Psoas muscle (tissue), 7 donors: ENCODE measurements at regions not wholly inside any gene's neighbourhood (a gene's known extent, or its start where the extent isn't known, plus 50 kb on each side); places are given as distances from the start of the nearest gene placed in this dataset.

Source experiments
- ATAC-seq, 4 donors: fragments of 200-7000 bp; cut with Tn5 transposase; one replicate each; pipeline ENCODE4 v1.9.1; 2020; ENCODE audit warnings: moderate library complexity in 3 of 4, mild to moderate bottlenecking in 2 of 4
- DNase-seq, 2 donors: peaks; one replicate each; pipeline ENCODE4 v3.0.0-alpha.2; 2020
- H3K27ac ChIP-seq: fragments of 200-600 bp; one replicate; pipeline ENCODE4 v1.8.0; 2022
- H3K27me3 ChIP-seq, 3 donors: fragments of 200-600 bp in 1 of 3; one replicate each; pipeline versions ENCODE4 v1.6.1 to v1.8.0; 2013 to 2022; ENCODE audit warnings: low read length in 2 of 3, mild to moderate bottlenecking in 2 of 3, moderate library complexity in 1 of 3; ENCODE audit not compliant: insufficient read depth in 3 of 3
- H3K36me3 ChIP-seq, 2 donors: fragments of 200-600 bp in 1 of 2; one replicate each; pipeline versions ENCODE4 v1.6.1 to v1.8.0; 2013 to 2022; ENCODE audit warnings: low read depth in 1 of 2, mild to moderate bottlenecking in 1 of 2, moderate library complexity in 1 of 2; ENCODE audit not compliant: insufficient read depth in 1 of 2
- H3K4me1 ChIP-seq: fragments of 200-600 bp; one replicate; pipeline ENCODE4 v1.8.0; 2022
- H3K4me3 ChIP-seq: fragments of 200-600 bp; one replicate; pipeline ENCODE4 v1.8.0; 2022; ENCODE audit warnings: mild to moderate bottlenecking
- H3K9me3 ChIP-seq: fragments of 200-600 bp; one replicate; pipeline ENCODE4 v1.8.0; 2022
- CTCF ChIP-seq: fragments of 200-600 bp; IDR thresholded peaks from one replicate; pipeline ENCODE4 v1.8.0; 2022; ENCODE audit warnings: antibody characterized with exemption
- WGBS, 3 donors: extraction: QIAGEN DNeasy Blood & Tissue Kit; methylation state at CpG; one replicate each; pipeline versions ENCODE4 v1.1.6 to v1.1.7; 2013; 5-methylcytosine and 5-hydroxymethylcytosine counted together
- intact Hi-C, 2 donors: fragments of 100-400 bp; cut with DNase I; formaldehyde crosslinking; loops; one replicate each; pipeline versions ENCODE4 v1.11.0 to v1.14.2; 2022
- donor health status: healthy with polysubstance abuse.
- donor health status: DM: no; HTN: no; CAD: no; lungs with moderate emphysema.
- donor health status: Bipolar disorder and iron deficiency.
- donor health status: healthy.
- donor health status: DM: yes; HTN: yes; CAD: no.
- donor health status: DM: no; HTN: no; CAD: no.
- donor health status: DM: yes; HTN: yes; CAD: no.

GRCh38 chr9:71549023-71549422 lies 219.3 kb downstream of the CEMIP2 start:
- WGBS, 3 donors, result 81 to 86% (median 81%) methylated on average over 2 of the region's 2 CpGs
- H3K9me3 ChIP-seq, result no peaks in the 10 kb centered on the region
- ATAC-seq (no peak), DNase-seq (no peak)
- no peak overlapping the region for H3K27ac ChIP-seq
- H3K4me3 ChIP-seq, result no peak overlapping the region
- H3K36me3 ChIP-seq, result no peaks in the 10 kb centered on the region
- intact Hi-C loops, result no loop called here
- H3K4me1 ChIP-seq, result no peaks in the 10 kb centered on the region
- TF ChIP-seq CTCF, result no peak
- H3K27me3 ChIP-seq, result no peaks in the 10 kb centered on the region

GRCh38 chr9:71544464-71544863 lies 223.8 kb downstream of the CEMIP2 start:
- intact Hi-C loops, result no loop called here
- ATAC-seq (no peak), DNase-seq (no peak)
- H3K36me3 ChIP-seq, result no peaks in the 10 kb centered on the region
- no peak overlapping the region for H3K27ac ChIP-seq
- H3K27me3 ChIP-seq, result no peaks in the 10 kb centered on the region
- TF ChIP-seq CTCF, result no peak
- H3K4me1 ChIP-seq, result no peaks in the 10 kb centered on the region
- H3K4me3 ChIP-seq, result no peak overlapping the region
- H3K9me3 ChIP-seq, result no peaks in the 10 kb centered on the region
- 79 to 87% (median 87%) methylated on average over 4 of the region's 4 CpGs for WGBS, 3 donors

- Histone ChIP-seq H3K4me1 (no peaks in the 10 kb centered on the region), H3K27ac (no peak overlapping the region), H3K9me3 (no peaks in the 10 kb centered on the region), H3K4me3 (no peak overlapping the region), H3K36me3 (no peaks in the 10 kb centered on the region), H3K27me3 (no peaks in the 10 kb centered on the region)
- WGBS, 3 donors, result 90 to 96% (median 93%) methylated on average over 2 of the region's 2 CpGs
- ATAC-seq (no peak), DNase-seq (no peak)
- TF ChIP-seq CTCF, result no peak
- intact Hi-C loops, result no loop called here
Observed at GRCh38 chr9:71541436-71541835, 226.9 kb downstream of the CEMIP2 start.

DNA sequence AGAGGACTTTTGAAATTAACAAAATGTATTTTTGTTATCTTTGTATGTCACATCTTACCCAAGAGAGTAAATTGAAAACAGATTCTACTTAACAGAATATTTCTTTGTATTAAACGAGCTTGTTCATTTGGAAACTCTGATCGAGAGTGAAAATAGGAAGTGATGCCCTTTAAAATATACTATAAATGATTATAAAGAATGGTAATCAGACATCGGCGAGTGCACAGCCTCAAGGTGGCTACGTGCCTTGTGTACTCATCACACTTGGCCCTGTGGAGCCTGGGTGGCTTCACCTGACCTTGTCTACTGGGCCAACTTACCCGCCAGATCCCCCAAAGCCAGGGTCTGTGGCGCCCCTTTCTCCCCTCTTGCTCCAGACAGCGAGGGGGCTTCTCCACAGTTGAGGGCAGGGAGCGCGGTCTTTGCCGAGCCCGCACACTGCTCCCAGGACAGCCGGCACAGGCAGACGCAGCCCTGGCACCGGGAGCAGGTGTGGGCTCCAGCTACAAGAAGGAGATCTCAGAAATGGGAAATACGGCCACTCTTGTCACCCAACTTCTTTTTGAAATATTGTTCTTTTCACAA lies 243.2 kb downstream of the CEMIP2 start:
- no peaks in the 10 kb centered on the region for H3K27me3 ChIP-seq
- ATAC-seq (no peak), DNase-seq (no peak)
- no peak for TF ChIP-seq CTCF
- H3K9me3 ChIP-seq, result no peaks in the 10 kb centered on the region
- H3K27ac ChIP-seq, result no peak overlapping the region
- H3K36me3 ChIP-seq, result no peaks in the 10 kb centered on the region
- no peaks in the 10 kb centered on the region for H3K4me1 ChIP-seq
- intact Hi-C loops, result no loop called here
- WGBS, 3 donors, result 88 to 90% (median 89%) methylated on average over 16 of the region's 16 CpGs
- H3K4me3 ChIP-seq, result no peak overlapping the region

DNA sequence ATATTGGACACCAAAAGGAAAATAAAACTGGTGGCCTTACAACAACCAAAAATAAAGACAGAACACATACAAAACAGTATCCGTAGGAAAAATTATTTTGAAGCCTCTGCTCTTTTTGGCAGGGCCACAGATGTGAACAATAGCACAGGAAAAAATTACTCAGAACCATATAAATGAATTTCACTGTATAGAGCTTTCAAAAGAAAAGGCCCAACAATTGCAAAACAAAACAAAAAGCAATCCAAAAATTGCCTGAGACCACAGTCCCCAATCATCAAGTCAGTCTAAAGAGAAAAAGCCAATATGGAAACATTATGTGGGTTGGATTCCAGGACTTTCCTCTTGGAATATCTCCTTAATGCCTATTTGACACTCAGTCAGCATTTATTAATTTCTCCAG lies 243.8 kb downstream of the CEMIP2 start:
- H3K4me3 ChIP-seq, result no peak overlapping the region
- no peak for TF ChIP-seq CTCF
- no peaks in the 10 kb centered on the region for H3K36me3 ChIP-seq
- intact Hi-C loops, result no loop called here
- H3K27me3 ChIP-seq, result no peaks in the 10 kb centered on the region
- no peak for ATAC-seq
- WGBS, 3 donors, result 5 to 16% (median 9%) methylated on average over 1 of the region's 1 CpG
- DNase-seq, result no peak
- no peak overlapping the region for H3K27ac ChIP-seq
- no peaks in the 10 kb centered on the region for H3K9me3 ChIP-seq
- H3K4me1 ChIP-seq, result no peaks in the 10 kb centered on the region
